SK-N-SH (cell line): ENCODE measurements at regions not wholly inside any gene's neighbourhood (a gene's known extent, or its start where the extent isn't known, plus 50 kb on each side); places are given as distances from the start of the nearest gene placed in this dataset.

Experiments used
- CTCF ChIA-PET: fragments of 300-600, 350-600 bp; formaldehyde crosslinking; extraction: SDS; loops from one replicate; lab custom pipeline; 2021; lab: Yijun Ruan, JAX
- POLR2A ChIA-PET: fragments of 350-600 bp; sonication (Branson Sonifier 250); formaldehyde crosslinking; extraction: SDS; loops from one replicate; lab custom pipeline; 2020; ENCODE audit warnings: antibody characterized with exemption, inconsistent platforms; lab: Yijun Ruan, JAX
- DNase-seq: peaks from one replicate; pipeline ENCODE4 v3.0.0; 2012
- H2AFZ ChIP-seq: fragments of 200-600 bp; sonication (generic); 2 replicates; pipeline ENCODE4 v1.8.1; 2016; ENCODE audit warnings: antibody characterized with exemption, mild to moderate bottlenecking, low read depth
- H3F3A ChIP-seq: fragments of 200-600 bp; sonication (generic); replicated peaks from 2 replicates; pipeline ENCODE3; 2016; ENCODE audit warnings: antibody characterized with exemption, mild to moderate bottlenecking; ENCODE audit not compliant: insufficient read depth
- H3K27ac ChIP-seq, 2 experiments: fragments of 200-500 bp in 1 of 2; fragments of 200-600 bp in 1 of 2; sonication (Bioruptor generic) in 1 of 2; sonication (generic), shearing (Covaris generic) in 1 of 2; 2 replicates each; pipeline versions ENCODE4 v1.5.1 to v1.6.1; 2014 to 2016; ENCODE audit warnings: low read depth in 2 of 2, inconsistent platforms in 1 of 2, low read length in 1 of 2, mild to moderate bottlenecking in 1 of 2, mixed read lengths in 1 of 2
- H3K27me3 ChIP-seq: fragments of 200-600 bp; sonication (generic), shearing (Covaris generic); 2 replicates; pipeline ENCODE4 v1.6.1; 2016; ENCODE audit warnings: mixed run types; ENCODE audit not compliant: insufficient read depth
- H3K36me3 ChIP-seq, 2 experiments: fragments of 200-500 bp in 1 of 2; fragments of 200-600 bp in 1 of 2; sonication (Bioruptor generic) in 1 of 2; sonication (generic) in 1 of 2; replicated peaks in 1 of 2; 2 replicates each; pipeline versions ENCODE3 to v1.5.1; 2014 to 2016; ENCODE audit warnings: low read length in 1 of 2, mild to moderate bottlenecking in 1 of 2; ENCODE audit not compliant: insufficient read depth in 2 of 2, control insufficient read depth in 1 of 2
- H3K4me1 ChIP-seq, 2 experiments: fragments of 200-500 bp in 1 of 2; fragments of 200-600 bp in 1 of 2; sonication (Bioruptor generic) in 1 of 2; sonication (generic), shearing (Covaris generic) in 1 of 2; 2 replicates each; pipeline versions ENCODE4 v1.5.1 to v1.6.1; 2014 to 2016; ENCODE audit warnings: low read depth in 1 of 2, low read length in 1 of 2, mixed run types in 1 of 2; ENCODE audit not compliant: insufficient read depth in 2 of 2, control insufficient read depth in 1 of 2
- H3K4me2 ChIP-seq: fragments of 200-600 bp; sonication (generic), shearing (Covaris generic); 2 replicates; pipeline ENCODE4 v1.6.1; 2017; ENCODE audit warnings: mixed run types
- H3K4me3 ChIP-seq, 2 experiments: fragments of 200-500 bp in 1 of 2; fragments of 200-600 bp in 1 of 2; sonication (Bioruptor generic) in 1 of 2; sonication (generic), shearing (Covaris generic) in 1 of 2; 2 replicates each; pipeline versions ENCODE4 v1.5.1 to v1.8.1; 2014 to 2016; ENCODE audit warnings: low read depth in 2 of 2, inconsistent platforms in 1 of 2, low read length in 1 of 2, mild to moderate bottlenecking in 1 of 2, mixed read lengths in 1 of 2, moderate library complexity in 1 of 2
- H3K79me2 ChIP-seq: fragments of 200-600 bp; sonication (generic); 2 replicates; pipeline ENCODE4 v1.8.1; 2017; ENCODE audit warnings: mild to moderate bottlenecking; ENCODE audit not compliant: insufficient read depth
- H3K9ac ChIP-seq: fragments of 200-600 bp; sonication (generic); 2 replicates; pipeline ENCODE4 v1.6.1; 2017; ENCODE audit warnings: mixed run types
- H3K9me2 ChIP-seq: fragments of 200-600 bp; sonication (generic); 2 replicates; pipeline ENCODE4 v1.6.1; 2017; ENCODE audit warnings: mixed run types
- H3K9me3 ChIP-seq: fragments of 200-600 bp; sonication (generic); 2 replicates; pipeline ENCODE4 v1.6.1; 2017; ENCODE audit warnings: mixed run types, mild to moderate bottlenecking, moderate library complexity
- H4K20me1 ChIP-seq: fragments of 200-600 bp; sonication (generic); 2 replicates; pipeline ENCODE4 v1.6.1; 2017; ENCODE audit warnings: mild to moderate bottlenecking, mixed run types; ENCODE audit not compliant: insufficient read depth
- ELF1 ChIP-seq: IDR thresholded peaks from 2 replicates; pipeline ENCODE4 v1.4.0; 2012
- EP300 ChIP-seq, 2 experiments: IDR thresholded peaks; 2 replicates each; pipeline versions ENCODE4 v1.4.0 to v1.6.1; 2012; ENCODE audit warnings: borderline replicate concordance in 1 of 2, low read depth in 1 of 2, low read length in 1 of 2
- FOSL2 ChIP-seq: IDR thresholded peaks from 2 replicates; pipeline ENCODE4 v1.4.0; 2012; ENCODE audit warnings: low read depth, mild to moderate bottlenecking, moderate library complexity, borderline replicate concordance
- JUND ChIP-seq: IDR thresholded peaks from 2 replicates; pipeline ENCODE4 v1.4.0; 2012
- NRF1 ChIP-seq: IDR thresholded peaks from 2 replicates; pipeline ENCODE4 v1.6.1; 2012; ENCODE audit warnings: low read depth, mild to moderate bottlenecking, low read length
- RCOR1 ChIP-seq: fragments of 150-350 bp; IDR thresholded peaks from 2 replicates; pipeline ENCODE4 v1.6.1; 2017; ENCODE audit warnings: antibody characterized with exemption, low read length
- RFX5 ChIP-seq: IDR thresholded peaks from 2 replicates; pipeline ENCODE4 v1.6.1; 2012; ENCODE audit warnings: mild to moderate bottlenecking, improper control_type of control experiment, low read length
- TCF12 ChIP-seq: IDR thresholded peaks from 2 replicates; pipeline ENCODE4 v1.4.0; 2012
- TEAD4 ChIP-seq: IDR thresholded peaks from 2 replicates; pipeline ENCODE4 v1.4.0; 2012; ENCODE audit warnings: mild to moderate bottlenecking, borderline replicate concordance; ENCODE audit not compliant: insufficient read depth
- USF1 ChIP-seq: IDR thresholded peaks from 2 replicates; pipeline ENCODE4 v1.4.0; 2012; ENCODE audit warnings: low read depth, borderline replicate concordance
- whole genome bisulfite sequencing: methylation state at CpG from one replicate; pipeline ENCODE4 v1.1.6; 2017; ENCODE audit warnings: low lambda C conversion rate; 5-methylcytosine and 5-hydroxymethylcytosine counted together
- TF ChIP-seq, protein P1 (sequence below): IDR thresholded peaks from 2 replicates; pipeline ENCODE4; 2012

DNA sequence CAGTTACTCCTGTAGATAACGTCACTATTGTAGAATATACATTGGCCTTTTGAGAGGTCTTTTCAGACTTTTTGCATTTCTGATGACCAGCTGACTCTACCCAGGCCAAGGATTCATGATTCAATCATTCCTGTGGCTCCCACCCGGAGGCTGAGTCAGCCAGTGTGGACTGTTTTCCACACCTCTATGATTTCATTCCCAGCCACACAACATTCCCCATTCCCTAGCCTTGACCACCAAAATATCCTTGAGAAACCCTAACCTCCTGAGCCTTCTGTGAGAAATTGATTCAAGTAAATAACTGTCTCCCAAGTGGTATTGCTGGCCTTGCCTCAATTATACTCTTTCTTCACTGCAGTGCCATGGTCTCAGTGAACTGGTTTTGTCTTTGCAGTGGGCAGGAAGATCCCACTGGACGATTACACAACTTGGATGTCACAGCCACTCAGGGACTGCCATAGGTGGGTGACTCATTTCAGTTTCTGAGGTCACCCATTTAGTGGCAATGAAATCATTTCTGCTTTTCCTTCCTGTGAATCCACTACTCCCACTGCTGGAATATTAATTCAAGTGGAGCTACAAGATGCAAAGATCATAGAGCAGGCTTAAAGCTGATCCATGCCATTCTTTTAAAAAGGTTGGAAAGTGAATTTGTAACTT is 518.6 kb upstream of the ZP4 start:
- Histone ChIP-seq H3F3A (peaks cover 19% of the 10 kb centered on the region), H4K20me1 (no peaks in the 10 kb centered on the region), H3K9me2 (no peaks in the 10 kb centered on the region), H3K79me2 (no peaks in the 10 kb centered on the region), H3K36me3 (no peaks in the 10 kb centered on the region), H3K9ac (peak overlapping the region; percentile 14; the same call in 1 of the 2 replicates), H3K9me3 (no peaks in the 10 kb centered on the region), H3K27ac (peak overlapping the region in 1 of 2 experiments; percentile 92; a peak in 2 of 4 replicates), H2AFZ (peak overlapping the region; percentile 10; the same call in 1 of the 2 replicates), H3K4me2 (no peak overlapping the region), H3K27me3 (no peaks in the 10 kb centered on the region), H3K4me3 (no peak overlapping the region), H3K4me1 (peaks cover 4% of the 10 kb centered on the region in 2 experiments; a peak in 3 of 4 replicates)
- WGBS: 22% methylated on average over 3 of the region's 3 CpGs
- ChIA-PET POLR2A (no interaction called here), CTCF (no interaction called here)
- no peak for DNase-seq
- TF ChIP-seq EP300 (IDR thresholded peaks at IDR 0.05; ENCODE audit: borderline replicate concordance in 1 of 2, low read depth in 1 of 2, low read length in 1 of 2) (0 out of 4 replicates have a peak, but pooled peaks of 1 of the 2 experiments have one; percentile 20), FOSL2 (peak; percentile 65; the same call in 1 of the 2 replicates), NRF1 (no peak), JUND (peak; percentile 35; the same call in 1 of the 2 replicates), TCF12 (peak; percentile 74), RFX5 (no peak), USF1 (no peak), TEAD4 (no peak)
- TF ChIP-seq, protein P1, sequence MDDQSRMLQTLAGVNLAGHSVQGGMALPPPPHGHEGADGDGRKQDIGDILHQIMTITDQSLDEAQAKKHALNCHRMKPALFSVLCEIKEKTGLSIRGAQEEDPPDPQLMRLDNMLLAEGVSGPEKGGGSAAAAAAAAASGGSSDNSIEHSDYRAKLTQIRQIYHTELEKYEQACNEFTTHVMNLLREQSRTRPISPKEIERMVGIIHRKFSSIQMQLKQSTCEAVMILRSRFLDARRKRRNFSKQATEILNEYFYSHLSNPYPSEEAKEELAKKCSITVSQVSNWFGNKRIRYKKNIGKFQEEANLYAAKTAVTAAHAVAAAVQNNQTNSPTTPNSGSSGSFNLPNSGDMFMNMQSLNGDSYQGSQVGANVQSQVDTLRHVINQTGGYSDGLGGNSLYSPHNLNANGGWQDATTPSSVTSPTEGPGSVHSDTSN: peak; percentile 41; the same call in 1 of the 2 replicates

- Histone ChIP-seq H3K9me3 (no peaks in the 10 kb centered on the region), H4K20me1 (no peaks in the 10 kb centered on the region), H3K9me2 (no peaks in the 10 kb centered on the region), H3F3A (peaks cover 20% of the 10 kb centered on the region), H3K9ac (no peak overlapping the region), H3K4me3 (no peak overlapping the region), H3K27ac (peak overlapping the region in 1 of 2 experiments; percentile 92; a peak in 2 of 4 replicates), H3K79me2 (no peaks in the 10 kb centered on the region), H2AFZ (no peak overlapping the region; the same call in 1 of the 2 replicates), H3K27me3 (no peaks in the 10 kb centered on the region), H3K4me2 (no peak overlapping the region), H3K36me3 (no peaks in the 10 kb centered on the region), H3K4me1 (peaks cover 4% of the 10 kb centered on the region in 2 experiments; a peak in 3 of 4 replicates)
- TF ChIP-seq FOSL2 (no peak), ELF1 (no peak), RCOR1 (no peak)
- TF ChIP-seq, protein P1: no peak
- no peak for DNase-seq
- ChIA-PET CTCF (no interaction called here), POLR2A (no interaction called here)
- WGBS: 78% methylated on average over 3 of the region's 3 CpGs
Observed at GRCh38 chr1:238408737-238409136, 518.0 kb upstream of the ZP4 start.
